Prostate gland (tissue), 2 donors: ENCODE measurements at regions not wholly inside any gene's neighbourhood (a gene's known extent, or its start where the extent isn't known, plus 50 kb on each side); places are given as distances from the start of the nearest gene placed in this dataset.
A peak's percentile ranks its signal among the peaks of the same experiment; 100 is the strongest.
"Not testable (repeated sequence)": the region's sequence is repeated elsewhere in the genome, so short reads cannot be mapped to it uniquely, and the experiment has no call there.

Experiments
- DNase-seq: peaks from one replicate; pipeline ENCODE4 v3.0.0-alpha.2; 2019; ENCODE audit warnings: low spot score
- H3K27ac ChIP-seq, 2 donors: fragments of 200-600 bp; sonication (generic); 2 replicates each; pipeline ENCODE4 v1.5.1; 2017 to 2019
- H3K27me3 ChIP-seq: fragments of 200-600 bp; sonication (generic); replicated peaks from 2 replicates; pipeline ENCODE4 v1.5.1; 2019; ENCODE audit not compliant: insufficient read depth
- H3K36me3 ChIP-seq, 2 donors: fragments of 200-600 bp; sonication (generic); 1 replicate in 1 of 2; 2 replicates in 1 of 2; pipeline versions ENCODE4 v1.5.1 to v1.8.1; 2017 to 2019
- H3K4me1 ChIP-seq: fragments of 200-600 bp; sonication (generic); replicated peaks from 2 replicates; pipeline ENCODE4 v1.5.1; 2019
- H3K4me3 ChIP-seq, 2 donors: fragments of 200-600 bp; sonication (generic); 2 replicates each; pipeline ENCODE4 v1.5.1; 2017 to 2019
- H3K9me3 ChIP-seq: fragments of 200-600 bp; sonication (generic); 2 replicates; pipeline ENCODE4 v1.5.1; 2017
- CTCF ChIP-seq, 4 experiments: fragments of 200-600 bp in 2 of 4; fragments of 450-650 bp in 2 of 4; sonication (generic) in 2 of 4; IDR thresholded peaks; 1 replicate in 3 of 4; 2 replicates in 1 of 4; pipeline ENCODE4 v1.5.1; 2016 to 2019; ENCODE audit warnings: antibody characterized with exemption in 4 of 4, mild to moderate bottlenecking in 2 of 4, moderate library complexity in 2 of 4
- POLR2A ChIP-seq: fragments of 450-650 bp; IDR thresholded peaks from one replicate; pipeline ENCODE4 v1.6.1; 2016; ENCODE audit warnings: antibody characterized with exemption, mild to moderate bottlenecking
- POLR2AphosphoS5 ChIP-seq: sonication (generic); formaldehyde crosslinking; IDR thresholded peaks from one replicate; pipeline ENCODE4 v1.6.1; 2017; ENCODE audit warnings: antibody characterized with exemption
- WGBS: methylation state at CpG from one replicate; pipeline ENCODE4 v1.1.5; 2018; 5-methylcytosine and 5-hydroxymethylcytosine counted together
- intact Hi-C: fragments of 100-400 bp; cut with DNase I; formaldehyde crosslinking; loops from one replicate; pipeline ENCODE4 v1.14.2; 2022

- 86% methylated on average over 1 of the region's 1 CpG for WGBS
- H3K27ac ChIP-seq: no peak overlapping the region
- no peaks in the 10 kb centered on the region for H3K27me3 ChIP-seq
- no peak overlapping the region for H3K4me3 ChIP-seq
- H3K4me1 ChIP-seq: no peaks in the 10 kb centered on the region
- no peaks in the 10 kb centered on the region for H3K36me3 ChIP-seq
- DNase-seq: no peak
- no peak for TF ChIP-seq POLR2A
- TF ChIP-seq CTCF (IDR thresholded peaks at IDR 0.05): no peak
- no peak for TF ChIP-seq POLR2AphosphoS5
- intact Hi-C loops: no loop called here
- H3K9me3 ChIP-seq: no peaks in the 10 kb centered on the region
Observed at GRCh38 chr10:108545921-108546320, 1377.4 kb downstream of the XPNPEP1 start.

GRCh38 chr10:108544500-108545120, 1378.7 kb downstream of the XPNPEP1 start:
- Histone ChIP-seq H3K4me1 (no peaks in the 10 kb centered on the region), H3K4me3 (no peak overlapping the region), H3K36me3 (no peaks in the 10 kb centered on the region), H3K27me3 (no peaks in the 10 kb centered on the region), H3K27ac (no peak overlapping the region), H3K9me3 (no peaks in the 10 kb centered on the region)
- TF ChIP-seq CTCF (IDR thresholded peaks at IDR 0.05): peak; percentile 19 to 55 (median 50)
- no peak for TF ChIP-seq POLR2AphosphoS5
- intact Hi-C loops: no loop called here
- WGBS: 36% methylated on average over 10 of the region's 10 CpGs
- peak; percentile 31 for DNase-seq

GRCh38 chr10:108533551-108533950, 1369.0 kb upstream of the SORCS1 start:
- H3K36me3 ChIP-seq, H3K27ac ChIP-seq, H3K4me3 ChIP-seq, H3K27me3 ChIP-seq, DNase-seq, H3K9me3 ChIP-seq, intact Hi-C loops, H3K4me1 ChIP-seq: not testable (repeated sequence)
- 91% methylated on average over 6 of the region's 6 CpGs for WGBS

- Histone ChIP-seq H3K27me3 (no peaks in the 10 kb centered on the region), H3K9me3 (no peaks in the 10 kb centered on the region), H3K4me1 (no peaks in the 10 kb centered on the region), H3K4me3 (no peak overlapping the region), H3K27ac (no peak overlapping the region), H3K36me3 (no peaks in the 10 kb centered on the region)
- TF ChIP-seq POLR2AphosphoS5: no peak
- TF ChIP-seq CTCF (IDR thresholded peaks at IDR 0.05): no peak
- no peak for TF ChIP-seq POLR2A
- no peak for DNase-seq
- 63% methylated on average over 4 of the region's 4 CpGs for WGBS
- intact Hi-C loops: no loop called here
Observed at GRCh38 chr10:108523016-108523800, 1358.7 kb upstream of the SORCS1 start.

GRCh38 chr10:108521827-108522492, 1357.5 kb upstream of the SORCS1 start:
- TF ChIP-seq CTCF (IDR thresholded peaks at IDR 0.05) (no peak), POLR2AphosphoS5 (no peak), POLR2A (no peak)
- Histone ChIP-seq H3K27me3 (no peaks in the 10 kb centered on the region), H3K36me3 (no peaks in the 10 kb centered on the region), H3K4me1 (no peaks in the 10 kb centered on the region), H3K9me3 (no peaks in the 10 kb centered on the region), H3K4me3 (no peak overlapping the region), H3K27ac (no peak overlapping the region)
- DNase-seq: peak; percentile 56
- intact Hi-C loops: no loop called here
- 9% methylated on average over 8 of the region's 8 CpGs for WGBS
